B cell (primary cell): ENCODE measurements at regions not wholly inside any gene's neighbourhood (a gene's known extent, or its start where the extent isn't known, plus 50 kb on each side); places are given as distances from the start of the nearest gene placed in this dataset.

ENCODE experiments used
- ATAC-seq: fragments of 200-7000 bp; cut with Tn5 transposase; one replicate; pipeline ENCODE4 v1.10.0; 2021; ENCODE audit warnings: low read depth, mild to moderate bottlenecking, moderate number of reproducible peaks, moderate library complexity
- CTCF ChIA-PET: fragments of 350-600 bp; sonication (Branson Sonifier 250); formaldehyde crosslinking; loops from one replicate; lab custom pipeline; 2021; ENCODE audit warnings: antibody characterized with exemption, inconsistent platforms; lab: Charles Lee
- POLR2A ChIA-PET: fragments of 350-600 bp; sonication (Branson Sonifier 250); formaldehyde crosslinking; loops from one replicate; lab custom pipeline; 2021; ENCODE audit warnings: antibody characterized with exemption; lab: Charles Lee
- DNase-seq: peaks from one replicate; pipeline ENCODE4 v3.0.0; 2013
- H2AFZ ChIP-seq: 2 replicates; pipeline ENCODE4 v1.6.1; 2012; ENCODE audit warnings: mild to moderate bottlenecking, low read depth, low read length; ENCODE audit not compliant: insufficient read depth, poor library complexity, severe bottlenecking
- H3K27ac ChIP-seq, 2 donors: 1 replicate in 1 of 2; 2 replicates in 1 of 2; pipeline ENCODE4 v1.5.1; 2012 to 2013; ENCODE audit warnings: low read length in 2 of 2, mild to moderate bottlenecking in 2 of 2, moderate library complexity in 1 of 2
- H3K27me3 ChIP-seq, 4 experiments: fragments of 200-600 bp in 1 of 4; sonication (generic) in 1 of 4; replicated peaks in 1 of 4; 1 replicate in 2 of 4; 2 replicates in 2 of 4; pipeline versions ENCODE4 v1.6.1 to v1.7.0; 2013 to 2016; ENCODE audit warnings: low read length in 3 of 4, mild to moderate bottlenecking in 2 of 4, mixed read lengths in 1 of 4, moderate library complexity in 1 of 4; ENCODE audit not compliant: insufficient read depth in 4 of 4, control insufficient read depth in 3 of 4; ENCODE audit errors: control extremely low read depth in 1 of 4
- H3K36me3 ChIP-seq, 2 experiments: replicated peaks in 1 of 2; 1 replicate in 1 of 2; 2 replicates in 1 of 2; pipeline versions ENCODE4 v1.6.1 to v1.7.1; 2013; ENCODE audit warnings: low read length in 1 of 2; ENCODE audit not compliant: insufficient read depth in 2 of 2, control insufficient read depth in 1 of 2; ENCODE audit errors: control extremely low read depth in 1 of 2, extremely low read depth in 1 of 2
- H3K4me1 ChIP-seq, 2 donors: fragments of 200-600 bp in 1 of 2; sonication (generic) in 1 of 2; 1 replicate in 1 of 2; 2 replicates in 1 of 2; pipeline versions ENCODE4 v1.5.1 to v1.6.1; 2013 to 2017; ENCODE audit warnings: low read length in 2 of 2; ENCODE audit not compliant: control insufficient read depth in 2 of 2, insufficient read depth in 2 of 2
- H3K4me2 ChIP-seq: replicated peaks from 2 replicates; pipeline ENCODE3; 2012; ENCODE audit warnings: mild to moderate bottlenecking, low read depth, low read length; ENCODE audit not compliant: poor library complexity, severe bottlenecking
- H3K4me3 ChIP-seq, 5 experiments: fragments of 200-600 bp in 1 of 5; sonication (generic) in 1 of 5; 1 replicate in 3 of 5; 2 replicates in 2 of 5; pipeline versions ENCODE4 v1.5.1 to v1.7.0; 2011 to 2016; ENCODE audit warnings: low read length in 4 of 5, mild to moderate bottlenecking in 4 of 5, low read depth in 2 of 5, control low read depth in 1 of 5, moderate library complexity in 1 of 5; ENCODE audit not compliant: insufficient read depth in 1 of 5; ENCODE audit errors: control extremely low read depth in 1 of 5, extremely low read depth in 1 of 5
- H3K79me2 ChIP-seq: fragments of 200-600 bp; sonication (generic); one replicate; pipeline ENCODE4 v1.6.0; 2016; ENCODE audit warnings: low read length; ENCODE audit not compliant: control insufficient read depth, insufficient read depth
- H3K9ac ChIP-seq: fragments of 200-600 bp; sonication (generic); 2 replicates; pipeline ENCODE4 v1.6.1; 2017; ENCODE audit warnings: mild to moderate bottlenecking, low read length, moderate library complexity
- H3K9me3 ChIP-seq, 3 donors: one replicate each; pipeline versions ENCODE4 v1.6.1 to v1.7.1; 2013; ENCODE audit warnings: low read length in 2 of 3; ENCODE audit not compliant: control insufficient read depth in 2 of 3, insufficient read depth in 1 of 3; ENCODE audit errors: control extremely low read depth in 1 of 3
- H4K20me1 ChIP-seq: 2 replicates; pipeline ENCODE4 v1.6.0; 2012; ENCODE audit warnings: mild to moderate bottlenecking, low read length; ENCODE audit not compliant: insufficient read depth, control insufficient read depth, poor library complexity, severe bottlenecking
- H3K27ac Mint-ChIP-seq: one replicate; pipeline ENCODE4 v1.8.0; 2021; ENCODE audit warnings: mixed read lengths
- H3K27me3 Mint-ChIP-seq: one replicate; pipeline ENCODE4 v1.8.0; 2021; ENCODE audit warnings: mixed read lengths
- H3K4me1 Mint-ChIP-seq: one replicate; pipeline ENCODE4 v1.8.0; 2021; ENCODE audit warnings: mixed read lengths
- H3K4me3 Mint-ChIP-seq: one replicate; pipeline ENCODE4 v1.8.0; 2021; ENCODE audit warnings: mixed read lengths
- H3K9me3 Mint-ChIP-seq: one replicate; pipeline ENCODE4 v1.8.0; 2022; ENCODE audit warnings: mixed read lengths; ENCODE audit not compliant: insufficient read depth
- EZH2 ChIP-seq: IDR thresholded peaks from 2 replicates; pipeline ENCODE4 v1.6.1; 2012; ENCODE audit warnings: borderline replicate concordance, low read depth, mild to moderate bottlenecking, moderate library complexity, low read length; ENCODE audit not compliant: insufficient read depth, poor library complexity, severe bottlenecking
- WGBS: methylation state at CpG from one replicate; pipeline ENCODE4 v1.1.5; 2013; ENCODE audit warnings: missing lambda C conversion rate; ENCODE audit not compliant: insufficient coverage; 5-methylcytosine and 5-hydroxymethylcytosine counted together
- intact Hi-C: fragments of 100-400 bp; cut with micrococcal nuclease; formaldehyde crosslinking; loops from one replicate; pipeline ENCODE4 v1.10.0; 2022
- TF ChIP-seq, protein P1 (sequence below): fragments of 200-600 bp; IDR thresholded peaks from one replicate; pipeline ENCODE4 v1.8.0; 2022; ENCODE audit warnings: antibody characterized with exemption, mild to moderate bottlenecking

- Histone ChIP-seq H3K9ac (no peak overlapping the region), H3K9me3 (no peaks in the 10 kb centered on the region), H3K36me3 (no peaks in the 10 kb centered on the region), H2AFZ (no peak overlapping the region), H3K4me2 (no peak overlapping the region), H3K27ac (no peak overlapping the region), H3K27me3 (no peaks in the 10 kb centered on the region), H3K4me3 (no peak overlapping the region), H3K4me1 (no peaks in the 10 kb centered on the region), H4K20me1 (no peaks in the 10 kb centered on the region), H3K79me2 (no peaks in the 10 kb centered on the region)
- no peak overlapping the region for H3K4me3 Mint-ChIP-seq
- H3K27ac Mint-ChIP-seq, result no peak overlapping the region
- no CpG with 5 or more reads among the region's 3 CpGs for whole genome bisulfite sequencing
- no peaks in the 10 kb centered on the region for H3K4me1 Mint-ChIP-seq
- peaks cover 3% of the 10 kb centered on the region for H3K9me3 Mint-ChIP-seq
- ATAC-seq (no peak), DNase-seq (no peak)
- POLR2A ChIA-PET, result no interaction called here
- CTCF ChIA-PET, result no interaction called here
- TF ChIP-seq EZH2, result no peak
- TF ChIP-seq, protein P1, sequence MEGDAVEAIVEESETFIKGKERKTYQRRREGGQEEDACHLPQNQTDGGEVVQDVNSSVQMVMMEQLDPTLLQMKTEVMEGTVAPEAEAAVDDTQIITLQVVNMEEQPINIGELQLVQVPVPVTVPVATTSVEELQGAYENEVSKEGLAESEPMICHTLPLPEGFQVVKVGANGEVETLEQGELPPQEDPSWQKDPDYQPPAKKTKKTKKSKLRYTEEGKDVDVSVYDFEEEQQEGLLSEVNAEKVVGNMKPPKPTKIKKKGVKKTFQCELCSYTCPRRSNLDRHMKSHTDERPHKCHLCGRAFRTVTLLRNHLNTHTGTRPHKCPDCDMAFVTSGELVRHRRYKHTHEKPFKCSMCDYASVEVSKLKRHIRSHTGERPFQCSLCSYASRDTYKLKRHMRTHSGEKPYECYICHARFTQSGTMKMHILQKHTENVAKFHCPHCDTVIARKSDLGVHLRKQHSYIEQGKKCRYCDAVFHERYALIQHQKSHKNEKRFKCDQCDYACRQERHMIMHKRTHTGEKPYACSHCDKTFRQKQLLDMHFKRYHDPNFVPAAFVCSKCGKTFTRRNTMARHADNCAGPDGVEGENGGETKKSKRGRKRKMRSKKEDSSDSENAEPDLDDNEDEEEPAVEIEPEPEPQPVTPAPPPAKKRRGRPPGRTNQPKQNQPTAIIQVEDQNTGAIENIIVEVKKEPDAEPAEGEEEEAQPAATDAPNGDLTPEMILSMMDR, result no peak
- H3K27me3 Mint-ChIP-seq, result no peaks in the 10 kb centered on the region
- intact Hi-C loops, result no loop called here
These were observed 516.0 kb downstream of the OTOL1 start for GRCh38 chr3:162012633-162013032.

DNA sequence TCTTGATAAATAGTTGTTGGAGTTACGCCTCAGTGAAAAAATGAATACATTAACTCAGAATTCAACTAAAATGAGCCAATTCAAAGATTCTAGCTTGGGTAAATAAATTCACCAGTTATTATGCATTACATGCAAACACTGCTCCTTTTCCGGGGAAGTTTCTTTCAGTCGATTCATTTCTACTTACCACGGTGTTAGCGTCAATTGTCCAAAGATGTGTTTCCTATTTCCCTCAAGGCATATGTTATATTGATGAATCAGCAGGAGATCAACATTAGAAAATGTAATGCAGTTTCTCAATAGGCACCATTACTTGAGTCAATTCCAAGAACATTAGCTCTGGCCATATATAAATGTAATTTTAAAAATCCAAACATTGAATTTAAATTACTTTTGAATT lies 517.7 kb downstream of the OTOL1 start:
- no peak overlapping the region for H3K4me3 ChIP-seq
- DNase-seq (no peak), ATAC-seq (no peak)
- no peaks in the 10 kb centered on the region for H3K79me2 ChIP-seq
- Mint-ChIP-seq H3K27me3 (no peaks in the 10 kb centered on the region), H3K27ac (no peak overlapping the region), H3K4me1 (no peaks in the 10 kb centered on the region), H3K9me3 (peaks cover 3% of the 10 kb centered on the region), H3K4me3 (no peak overlapping the region)
- WGBS, result no CpG with 5 or more reads among the region's 5 CpGs
- no peaks in the 10 kb centered on the region for H3K9me3 ChIP-seq
- H4K20me1 ChIP-seq, result no peaks in the 10 kb centered on the region
- no peaks in the 10 kb centered on the region for H3K36me3 ChIP-seq
- no peaks in the 10 kb centered on the region for H3K4me1 ChIP-seq
- no peak for TF ChIP-seq EZH2
- TF ChIP-seq, protein P1, result no peak
- ChIA-PET POLR2A (no interaction called here), CTCF (no interaction called here)
- no peaks in the 10 kb centered on the region for H3K27me3 ChIP-seq
- H3K9ac ChIP-seq, result no peak overlapping the region
- H3K4me2 ChIP-seq, result no peak overlapping the region
- intact Hi-C loops, result no loop called here
- H2AFZ ChIP-seq, result no peak overlapping the region
- H3K27ac ChIP-seq, result no peak overlapping the region
